AG04450 (cell line): ENCODE measurements at regions not wholly inside any gene's neighbourhood (a gene's known extent, or its start where the extent isn't known, plus 50 kb on each side); places are given as distances from the start of the nearest gene placed in this dataset.

Source experiments
- CTCF ChIA-PET: fragments of 300-600, 350-600 bp; formaldehyde crosslinking; extraction: SDS; loops from one replicate; lab custom pipeline; 2022; ENCODE audit warnings: antibody characterized with exemption, inconsistent platforms; lab: Charles Lee
- POLR2A ChIA-PET: fragments of 350-600 bp; formaldehyde crosslinking; extraction: SDS; loops from one replicate; lab custom pipeline; 2021; ENCODE audit warnings: antibody characterized with exemption, inconsistent platforms; lab: Yijun Ruan, JAX
- DNase-seq: peaks from one replicate; pipeline ENCODE4 v3.0.0-alpha.2; 2011; ENCODE audit warnings: low read depth, low spot score
- H3K27ac ChIP-seq: one replicate; pipeline ENCODE4 v1.5.1; 2012; ENCODE audit warnings: low read depth, low read length, control low read depth
- H3K27me3 ChIP-seq: one replicate; pipeline ENCODE4 v1.6.0; 2012; ENCODE audit warnings: low read length; ENCODE audit not compliant: control insufficient read depth, insufficient read depth
- H3K4me3 ChIP-seq: 2 replicates; pipeline ENCODE4 v1.5.1; 2011; ENCODE audit warnings: mild to moderate bottlenecking, low read depth, low read length, control low read depth
- H3K9me3 ChIP-seq: 2 replicates; pipeline ENCODE4 v1.5.1; 2012; ENCODE audit warnings: low read length; ENCODE audit not compliant: control insufficient read depth, insufficient read depth
- TF ChIP-seq, protein P1 (sequence below): IDR thresholded peaks from 2 replicates; pipeline ENCODE4 v1.5.1; 2011; ENCODE audit warnings: low read depth, low read length, control low read depth, inconsistent platforms

DNA sequence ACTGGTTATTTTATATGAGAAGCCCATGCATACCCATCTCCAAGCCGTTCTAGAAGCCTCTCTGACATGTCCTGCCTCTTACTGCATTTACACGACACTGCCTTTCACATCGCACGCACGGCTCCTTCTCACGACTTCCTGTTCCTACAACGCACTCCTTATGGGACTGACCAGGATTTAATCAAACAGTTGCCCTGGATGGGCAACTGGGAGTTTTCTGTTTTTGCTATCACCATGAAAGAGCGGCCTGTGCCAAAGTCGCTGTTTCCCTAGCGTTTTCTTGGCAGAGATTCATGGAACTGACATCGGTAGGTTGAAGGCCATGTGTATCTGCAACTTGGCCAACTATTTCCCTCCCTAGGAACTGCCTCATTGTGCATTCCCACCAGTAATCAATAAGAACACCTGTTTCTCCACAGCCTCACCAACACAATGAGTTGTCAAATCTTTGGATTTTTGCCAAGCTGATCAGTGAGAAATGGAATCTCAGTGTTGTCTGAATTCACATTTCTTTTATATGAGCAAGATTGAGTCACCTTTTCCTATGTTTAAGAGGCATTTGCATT lies 97.2 kb upstream of the OTOS start:
- DNase-seq, result no peak
- Histone ChIP-seq H3K9me3 (no peaks in the 10 kb centered on the region), H3K27ac (peak overlapping the region; percentile 52), H3K4me3 (no peak overlapping the region), H3K27me3 (no peaks in the 10 kb centered on the region)
- TF ChIP-seq, protein P1, sequence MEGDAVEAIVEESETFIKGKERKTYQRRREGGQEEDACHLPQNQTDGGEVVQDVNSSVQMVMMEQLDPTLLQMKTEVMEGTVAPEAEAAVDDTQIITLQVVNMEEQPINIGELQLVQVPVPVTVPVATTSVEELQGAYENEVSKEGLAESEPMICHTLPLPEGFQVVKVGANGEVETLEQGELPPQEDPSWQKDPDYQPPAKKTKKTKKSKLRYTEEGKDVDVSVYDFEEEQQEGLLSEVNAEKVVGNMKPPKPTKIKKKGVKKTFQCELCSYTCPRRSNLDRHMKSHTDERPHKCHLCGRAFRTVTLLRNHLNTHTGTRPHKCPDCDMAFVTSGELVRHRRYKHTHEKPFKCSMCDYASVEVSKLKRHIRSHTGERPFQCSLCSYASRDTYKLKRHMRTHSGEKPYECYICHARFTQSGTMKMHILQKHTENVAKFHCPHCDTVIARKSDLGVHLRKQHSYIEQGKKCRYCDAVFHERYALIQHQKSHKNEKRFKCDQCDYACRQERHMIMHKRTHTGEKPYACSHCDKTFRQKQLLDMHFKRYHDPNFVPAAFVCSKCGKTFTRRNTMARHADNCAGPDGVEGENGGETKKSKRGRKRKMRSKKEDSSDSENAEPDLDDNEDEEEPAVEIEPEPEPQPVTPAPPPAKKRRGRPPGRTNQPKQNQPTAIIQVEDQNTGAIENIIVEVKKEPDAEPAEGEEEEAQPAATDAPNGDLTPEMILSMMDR, result no peak
- CTCF ChIA-PET, result no interaction called here
- POLR2A ChIA-PET, result no interaction called here

DNA sequence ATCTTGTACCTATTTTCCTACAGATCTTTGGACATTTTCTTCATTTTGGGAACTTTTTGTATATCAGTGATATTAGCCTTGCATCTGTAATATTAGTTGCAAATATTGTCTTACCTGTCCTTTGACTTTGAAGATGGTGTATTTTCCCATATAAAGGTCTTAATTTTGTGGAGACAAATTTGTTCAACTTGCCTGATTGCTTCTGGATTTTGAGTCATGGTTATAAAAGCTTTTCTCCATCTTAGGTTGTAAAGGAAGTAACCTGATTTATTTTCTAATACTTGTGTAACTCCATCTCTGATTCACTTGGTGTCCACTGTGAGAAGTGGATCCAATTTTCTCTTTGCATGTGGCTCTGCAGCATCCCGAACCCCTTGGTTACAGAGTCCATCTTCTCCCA lies 97.7 kb upstream of the OTOS start:
- DNase-seq, result no peak
- POLR2A ChIA-PET, result no interaction called here
- no peak overlapping the region for H3K27ac ChIP-seq

DNA sequence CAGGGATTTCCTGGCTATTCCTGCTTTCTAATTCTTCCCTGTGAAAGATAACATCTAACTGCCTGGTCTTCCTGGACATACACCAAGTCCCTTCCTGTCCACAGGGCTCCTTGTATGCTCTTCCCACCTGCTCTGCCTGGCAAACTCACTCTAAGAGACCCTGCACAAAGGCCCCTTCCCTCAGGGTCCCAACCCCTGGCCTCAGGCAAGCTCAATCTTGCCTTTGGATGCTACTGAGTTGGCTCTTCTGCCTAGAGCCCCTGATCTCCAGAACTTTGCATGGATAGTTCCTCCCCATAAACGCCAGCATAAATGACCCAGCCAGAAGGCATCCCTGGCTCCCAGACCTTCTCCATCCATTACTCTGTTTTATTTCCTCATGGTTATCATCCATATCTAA lies 98.3 kb upstream of the OTOS start:
- H3K27ac ChIP-seq, result no peak overlapping the region
- ChIA-PET POLR2A (no interaction called here), CTCF (no interaction called here)
- no peak for DNase-seq
- H3K27me3 ChIP-seq, result no peaks in the 10 kb centered on the region
- TF ChIP-seq, protein P1, result no peak
- no peak overlapping the region for H3K4me3 ChIP-seq
- no peaks in the 10 kb centered on the region for H3K9me3 ChIP-seq

More for the DNA sequence above, 97.7 kb upstream of the OTOS start:
- Histone ChIP-seq H3K9me3 (no peaks in the 10 kb centered on the region), H3K4me3 (no peak overlapping the region), H3K27me3 (no peaks in the 10 kb centered on the region)
- CTCF ChIA-PET, result no interaction called here
- TF ChIP-seq, protein P1, result no peak

DNA sequence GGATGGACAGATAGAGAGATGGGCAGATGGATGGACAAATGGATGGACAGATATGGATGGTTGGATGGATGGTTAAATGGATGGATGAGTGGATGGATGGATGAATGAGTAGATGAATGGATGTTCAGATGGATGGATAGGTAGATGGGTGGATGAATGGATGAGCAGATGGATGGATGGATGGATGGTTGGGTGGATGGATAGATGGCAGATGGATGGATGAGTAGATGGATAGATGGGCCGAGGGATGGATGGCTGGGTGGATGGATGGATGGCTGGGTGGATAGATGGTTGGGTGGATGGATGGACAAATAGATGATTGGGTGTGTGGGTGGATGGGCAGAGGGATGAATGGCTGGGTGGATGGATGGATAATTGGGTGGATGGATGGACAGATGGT lies 98.9 kb upstream of the OTOS start:
- ChIA-PET CTCF (no interaction called here), POLR2A (no interaction called here)
- H3K27me3 ChIP-seq, result no peaks in the 10 kb centered on the region
- H3K9me3 ChIP-seq, result no peaks in the 10 kb centered on the region
- DNase-seq, result no peak
- no peak overlapping the region for H3K4me3 ChIP-seq
- TF ChIP-seq, protein P1, result no peak
- H3K27ac ChIP-seq, result no peak overlapping the region

DNA sequence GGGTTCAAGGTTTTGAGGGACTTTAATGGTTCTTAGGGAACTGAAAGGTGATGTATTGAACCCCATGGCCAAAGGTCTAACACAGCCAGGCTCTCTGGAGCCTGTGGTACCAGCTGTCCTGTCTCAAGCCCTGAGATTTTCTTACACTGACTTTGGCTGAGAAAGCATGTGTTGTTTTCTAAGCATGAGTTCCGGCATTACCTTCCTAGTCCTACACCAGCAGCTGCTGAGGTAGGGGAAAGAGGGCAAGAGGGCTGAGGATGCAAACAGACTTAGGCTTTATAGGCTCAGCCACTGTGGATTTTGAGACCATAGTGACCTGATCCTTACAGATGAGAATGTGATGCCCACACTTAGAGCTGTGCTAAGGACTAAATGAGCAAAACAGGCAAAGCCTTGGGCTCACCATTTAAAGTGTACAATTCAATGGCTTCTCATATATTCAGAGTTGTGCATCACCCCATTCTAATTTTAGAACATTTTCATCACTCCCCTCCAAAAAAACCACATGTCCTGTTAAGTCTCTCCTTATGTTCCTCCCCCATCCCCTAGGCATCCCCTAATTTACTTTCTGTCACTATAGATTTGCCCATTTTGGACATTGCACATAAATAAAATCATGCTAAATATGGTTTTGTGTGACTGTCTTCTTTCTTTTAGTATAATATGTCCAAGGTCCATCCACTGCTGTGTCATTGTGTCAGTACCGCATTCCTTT lies 99.7 kb upstream of the OTOS start:
- ChIA-PET POLR2A (no interaction called here), CTCF (no interaction called here)
- TF ChIP-seq, protein P1, result no peak
- Histone ChIP-seq H3K9me3 (no peaks in the 10 kb centered on the region), H3K27me3 (no peaks in the 10 kb centered on the region), H3K4me3 (no peak overlapping the region), H3K27ac (no peak overlapping the region)
- DNase-seq, result no peak
